OCI-LY3 (cell line): ENCODE measurements at regions not wholly inside any gene's neighbourhood (a gene's known extent, or its start where the extent isn't known, plus 50 kb on each side); places are given as distances from the start of the nearest gene placed in this dataset.

Experiments
- H2AFZ ChIP-seq: fragments of 200-600, 300-600 bp; shearing (Covaris generic); 2 replicates; pipeline ENCODE4 v1.6.0; 2014; ENCODE audit warnings: antibody characterized with exemption, low read depth, low read length
- H3K27ac ChIP-seq: fragments of 200-600, 300-600 bp; sonication (generic); 2 replicates; pipeline ENCODE4 v1.5.1; 2014; ENCODE audit warnings: mild to moderate bottlenecking, low read length, moderate library complexity, mixed read lengths
- H3K27me3 ChIP-seq: fragments of 200-600, 300-600 bp; sonication (generic); 2 replicates; pipeline ENCODE4 v1.6.1; 2014; ENCODE audit warnings: low read depth, low read length, mixed read lengths
- H3K36me3 ChIP-seq: fragments of 200-600, 300-600 bp; sonication (generic); replicated peaks from 2 replicates; pipeline ENCODE3; 2014; ENCODE audit warnings: low read depth, low read length, mixed read lengths
- H3K4me1 ChIP-seq: fragments of 300-600, 200-600 bp; sonication (generic); 2 replicates; pipeline ENCODE4 v1.6.1; 2014; ENCODE audit warnings: low read length, mixed read lengths
- H3K4me2 ChIP-seq: fragments of 200-600, 300-600 bp; sonication (generic); 2 replicates; pipeline ENCODE4 v1.6.1; 2014; ENCODE audit warnings: low read length, mixed read lengths
- H3K4me3 ChIP-seq: fragments of 300-600, 200-600 bp; sonication (generic); 2 replicates; pipeline ENCODE4 v1.5.1; 2014; ENCODE audit warnings: antibody characterized with exemption, mild to moderate bottlenecking, low read length, moderate library complexity
- H3K79me2 ChIP-seq: fragments of 300-600, 200-600 bp; shearing (Covaris generic); 2 replicates; pipeline ENCODE4 v1.6.1; 2014; ENCODE audit warnings: mild to moderate bottlenecking, low read length, mixed read lengths
- H3K9ac ChIP-seq: fragments of 300-600, 200-600 bp; shearing (Covaris generic); 2 replicates; pipeline ENCODE4 v1.6.0; 2014; ENCODE audit warnings: mild to moderate bottlenecking, low read length, moderate library complexity
- H3K9me3 ChIP-seq: fragments of 200-600, 300-600 bp; shearing (Covaris generic); 2 replicates; pipeline ENCODE4 v1.6.1; 2014; ENCODE audit warnings: low read length, mixed read lengths; ENCODE audit not compliant: insufficient read depth
- H4K20me1 ChIP-seq: fragments of 200-600, 300-600 bp; sonication (generic); 2 replicates; pipeline ENCODE4 v1.6.1; 2016; ENCODE audit warnings: low read length, mixed read lengths; ENCODE audit not compliant: insufficient read depth
- EZH2phosphoT487 ChIP-seq: fragments of 200-600 bp; shearing (Covaris generic); IDR thresholded peaks from 2 replicates; pipeline ENCODE4 v1.6.1; 2018; ENCODE audit warnings: antibody characterized with exemption, mixed run types, low read depth
- TF ChIP-seq, protein P1 (sequence below): fragments of 200-600, 300-600 bp; sonication (generic); IDR thresholded peaks from 2 replicates; pipeline ENCODE4 v1.5.1; 2014; ENCODE audit warnings: antibody characterized with exemption, low read length, low read depth

DNA sequence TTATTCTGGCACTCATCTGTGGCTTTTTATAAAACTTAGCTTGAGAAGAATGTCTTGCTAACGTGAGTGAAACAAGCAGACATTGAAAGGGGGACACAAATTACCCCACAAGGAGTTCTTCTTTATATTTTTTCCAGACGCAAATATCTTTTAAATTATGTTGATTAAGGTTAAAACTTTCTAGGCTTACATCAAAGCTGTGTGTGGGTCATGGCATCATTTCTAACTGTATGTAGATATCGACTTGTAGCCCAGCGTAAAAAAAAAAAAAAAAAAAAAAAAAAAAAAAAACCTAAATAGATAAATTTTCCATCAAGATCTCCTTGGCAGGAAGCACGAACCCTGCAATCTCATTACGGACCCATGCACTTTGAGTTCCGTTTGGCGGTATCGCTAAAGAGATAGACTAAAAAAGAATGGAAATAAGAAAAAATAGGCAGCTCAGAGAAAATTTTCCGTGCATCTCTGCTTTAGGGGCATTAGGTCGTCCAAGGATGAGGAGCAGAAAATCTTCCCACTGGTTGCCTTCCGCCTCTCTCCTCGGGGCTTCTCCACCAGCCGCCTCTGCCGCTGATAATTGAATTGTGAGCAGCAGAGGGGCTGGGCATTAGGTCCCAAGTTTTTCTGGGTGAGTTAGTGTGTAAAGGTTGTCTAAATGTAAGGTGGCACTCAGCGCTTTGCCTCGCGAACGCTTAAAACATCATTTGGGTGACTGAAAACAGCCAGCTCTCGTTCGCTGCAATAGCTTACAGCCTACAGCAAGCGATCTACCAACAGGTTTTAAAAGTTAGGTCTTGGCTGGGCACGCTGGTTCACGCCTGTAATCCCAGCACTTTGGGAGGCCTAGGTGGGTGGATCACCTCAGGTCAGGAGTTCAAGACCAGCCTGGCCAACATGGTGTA, 194.0 kb downstream of the TRIM27 start:
- Histone ChIP-seq H4K20me1 (no peaks in the 10 kb centered on the region), H3K9me3 (no peaks in the 10 kb centered on the region), H2AFZ (no peak overlapping the region), H3K9ac (no peak overlapping the region), H3K27ac (no peak overlapping the region), H3K4me1 (peaks cover 17% of the 10 kb centered on the region; the same call in 1 of the 2 replicates), H3K4me3 (peak overlapping the region; percentile 99), H3K4me2 (peak overlapping the region; percentile 96), H3K27me3 (no peaks in the 10 kb centered on the region), H3K79me2 (no peaks in the 10 kb centered on the region), H3K36me3 (no peaks in the 10 kb centered on the region)
- TF ChIP-seq, protein P1, sequence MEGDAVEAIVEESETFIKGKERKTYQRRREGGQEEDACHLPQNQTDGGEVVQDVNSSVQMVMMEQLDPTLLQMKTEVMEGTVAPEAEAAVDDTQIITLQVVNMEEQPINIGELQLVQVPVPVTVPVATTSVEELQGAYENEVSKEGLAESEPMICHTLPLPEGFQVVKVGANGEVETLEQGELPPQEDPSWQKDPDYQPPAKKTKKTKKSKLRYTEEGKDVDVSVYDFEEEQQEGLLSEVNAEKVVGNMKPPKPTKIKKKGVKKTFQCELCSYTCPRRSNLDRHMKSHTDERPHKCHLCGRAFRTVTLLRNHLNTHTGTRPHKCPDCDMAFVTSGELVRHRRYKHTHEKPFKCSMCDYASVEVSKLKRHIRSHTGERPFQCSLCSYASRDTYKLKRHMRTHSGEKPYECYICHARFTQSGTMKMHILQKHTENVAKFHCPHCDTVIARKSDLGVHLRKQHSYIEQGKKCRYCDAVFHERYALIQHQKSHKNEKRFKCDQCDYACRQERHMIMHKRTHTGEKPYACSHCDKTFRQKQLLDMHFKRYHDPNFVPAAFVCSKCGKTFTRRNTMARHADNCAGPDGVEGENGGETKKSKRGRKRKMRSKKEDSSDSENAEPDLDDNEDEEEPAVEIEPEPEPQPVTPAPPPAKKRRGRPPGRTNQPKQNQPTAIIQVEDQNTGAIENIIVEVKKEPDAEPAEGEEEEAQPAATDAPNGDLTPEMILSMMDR = no peak
- TF ChIP-seq EZH2phosphoT487 = no peak

DNA sequence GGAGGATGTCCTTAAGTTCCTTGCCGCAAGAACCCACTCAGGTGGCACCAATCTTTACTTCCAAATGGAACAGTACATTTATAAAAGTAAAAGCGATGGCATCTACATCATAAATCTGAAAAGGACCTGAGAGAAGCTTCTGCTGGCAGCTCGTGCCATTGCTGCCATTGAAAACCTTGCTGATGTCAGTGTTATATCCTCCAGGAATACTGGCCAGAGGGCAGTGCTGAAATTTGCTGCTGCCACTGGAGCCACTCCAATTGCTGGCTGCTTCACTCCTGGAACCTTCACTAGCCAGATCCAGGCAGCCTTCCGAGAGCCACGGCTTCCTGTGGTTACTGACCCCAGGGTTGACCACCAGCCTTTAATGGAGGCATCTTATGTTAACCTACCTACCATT, 191.7 kb downstream of the TRIM27 start:
- H4K20me1 ChIP-seq = no peaks in the 10 kb centered on the region
- no peak overlapping the region for H3K9ac ChIP-seq
- no peak overlapping the region for H3K4me3 ChIP-seq
- H2AFZ ChIP-seq = no peak overlapping the region
- no peaks in the 10 kb centered on the region for H3K9me3 ChIP-seq
- H3K79me2 ChIP-seq = no peaks in the 10 kb centered on the region
- H3K36me3 ChIP-seq = no peaks in the 10 kb centered on the region
- H3K27ac ChIP-seq = no peak overlapping the region
- H3K27me3 ChIP-seq = no peaks in the 10 kb centered on the region
- TF ChIP-seq, protein P1 = no peak
- TF ChIP-seq EZH2phosphoT487 = no peak
- no peak overlapping the region for H3K4me2 ChIP-seq
- H3K4me1 ChIP-seq = peaks cover 11% of the 10 kb centered on the region; the same call in 1 of the 2 replicates

- H3K36me3 ChIP-seq = no peaks in the 10 kb centered on the region
- no peak overlapping the region for H3K4me2 ChIP-seq
- H3K4me3 ChIP-seq = no peak overlapping the region
- TF ChIP-seq, protein P1 = no peak
- TF ChIP-seq EZH2phosphoT487 = no peak
- H3K79me2 ChIP-seq = no peaks in the 10 kb centered on the region
- H3K27me3 ChIP-seq = no peaks in the 10 kb centered on the region
- H2AFZ ChIP-seq = no peak overlapping the region
- H3K9me3 ChIP-seq = no peaks in the 10 kb centered on the region
- H3K9ac ChIP-seq = no peak overlapping the region
- no peaks in the 10 kb centered on the region for H4K20me1 ChIP-seq
- H3K4me1 ChIP-seq = peaks cover 5% of the 10 kb centered on the region; the same call in 1 of the 2 replicates
- H3K27ac ChIP-seq = no peak overlapping the region
Observed at GRCh38 chr6:28734443-28734959, 189.3 kb downstream of the TRIM27 start.

DNA sequence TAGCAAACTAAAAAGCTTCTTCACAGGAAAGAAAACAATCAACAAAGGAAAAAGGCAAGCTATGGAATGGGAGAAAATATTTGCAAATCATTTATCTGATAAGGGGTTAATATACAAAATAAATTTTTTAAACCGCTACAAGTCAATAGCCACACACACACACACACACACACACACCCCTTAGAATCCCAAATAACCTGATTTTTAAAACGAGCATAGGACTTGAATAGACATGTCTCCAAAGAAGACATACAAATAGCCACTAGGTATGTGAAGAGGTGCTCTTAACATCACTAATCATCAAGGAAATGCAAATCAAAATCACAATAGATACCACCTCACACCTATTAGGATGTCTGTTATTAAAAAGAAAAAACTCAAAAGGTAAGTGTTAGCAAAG, 187.7 kb downstream of the TRIM27 start:
- Histone ChIP-seq H3K9ac (no peak overlapping the region), H3K79me2 (no peaks in the 10 kb centered on the region), H2AFZ (no peak overlapping the region), H3K4me3 (peak overlapping the region; percentile 57; the same call in 1 of the 2 replicates), H3K27me3 (no peaks in the 10 kb centered on the region), H4K20me1 (no peaks in the 10 kb centered on the region), H3K4me2 (peak overlapping the region; percentile 61), H3K9me3 (no peaks in the 10 kb centered on the region), H3K36me3 (no peaks in the 10 kb centered on the region), H3K4me1 (peaks cover 5% of the 10 kb centered on the region; the same call in 1 of the 2 replicates), H3K27ac (no peak overlapping the region)
- no peak for TF ChIP-seq EZH2phosphoT487
- TF ChIP-seq, protein P1 = no peak
